GM18909 (cell line): ENCODE measurements at regions not wholly inside any gene's neighbourhood (a gene's known extent, or its start where the extent isn't known, plus 50 kb on each side); places are given as distances from the start of the nearest gene placed in this dataset.

Experiments used
- ATAC-seq: cut with Tn5 transposase; IDR thresholded peaks from one replicate; pipeline ENCODE4 v1.9.1; 2021; ENCODE audit warnings: mild to moderate bottlenecking; ENCODE audit not compliant: unreplicated experiment, poor library complexity

GRCh38 chr2:23293063-23293462 is 91.9 kb upstream of the KLHL29 start:
- no peak for ATAC-seq

GRCh38 chr2:23293731-23294130 is 91.2 kb upstream of the KLHL29 start:
- no peak for ATAC-seq

GRCh38 chr2:23294238-23294637 is 90.7 kb upstream of the KLHL29 start:
- ATAC-seq: no peak

DNA sequence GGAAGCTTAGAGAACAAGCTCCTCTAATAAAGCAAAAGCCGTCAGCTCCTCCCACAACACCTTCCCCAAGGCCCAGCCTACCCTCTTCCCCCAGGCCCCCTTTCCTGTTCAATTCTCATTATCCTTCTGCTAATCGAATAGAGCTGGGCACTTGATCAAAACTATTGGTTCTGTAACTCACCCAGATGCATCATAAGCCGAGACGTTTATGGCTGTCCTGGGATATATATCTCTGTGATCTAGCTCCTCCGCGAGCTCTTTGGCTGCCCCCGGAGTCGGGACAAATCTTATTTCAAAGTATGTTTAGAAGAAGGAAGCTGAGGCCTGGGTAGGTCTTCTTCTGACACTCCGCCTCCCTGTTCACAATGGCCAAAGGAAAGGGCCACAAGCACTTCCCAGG is 88.3 kb upstream of the KLHL29 start:
- ATAC-seq: no peak

GRCh38 chr2:23297112-23297511 is 87.9 kb upstream of the KLHL29 start:
- no peak for ATAC-seq

GRCh38 chr2:23298551-23298950 is 86.4 kb upstream of the KLHL29 start:
- ATAC-seq: no peak

DNA sequence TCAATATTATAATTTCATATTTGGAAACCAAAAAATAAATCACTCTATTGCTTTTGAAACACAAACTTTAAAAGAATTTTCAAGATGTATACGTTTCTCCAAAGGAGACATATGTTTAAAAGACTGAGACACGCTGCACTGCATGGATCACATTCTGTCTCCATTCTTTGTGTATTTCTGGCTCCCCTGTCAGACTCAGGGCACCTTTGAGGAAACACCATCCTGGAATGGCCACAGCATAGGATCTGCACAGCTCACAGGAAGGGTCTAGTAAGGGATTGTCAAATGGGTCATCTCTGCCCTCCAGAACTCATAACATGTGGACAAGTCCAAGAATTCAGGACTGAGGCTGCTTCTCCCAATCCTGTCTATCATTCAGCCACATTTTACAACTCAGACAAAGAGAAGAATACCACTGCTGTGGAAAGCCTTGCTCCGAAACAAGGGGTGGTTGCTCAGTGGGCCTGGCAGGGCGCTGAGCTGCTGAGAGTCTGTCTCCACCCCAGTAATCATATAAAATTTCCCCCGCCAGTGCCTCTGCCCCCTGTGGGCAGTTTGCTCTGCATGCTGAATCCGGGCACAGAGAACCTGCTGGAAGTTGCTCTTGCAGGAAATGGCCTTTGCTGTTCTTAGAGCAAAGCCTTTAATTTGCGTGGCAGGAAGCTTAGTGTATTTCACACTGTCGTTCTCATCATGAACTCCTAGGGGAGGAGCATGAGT is 85.3 kb upstream of the KLHL29 start:
- ATAC-seq: no peak

DNA sequence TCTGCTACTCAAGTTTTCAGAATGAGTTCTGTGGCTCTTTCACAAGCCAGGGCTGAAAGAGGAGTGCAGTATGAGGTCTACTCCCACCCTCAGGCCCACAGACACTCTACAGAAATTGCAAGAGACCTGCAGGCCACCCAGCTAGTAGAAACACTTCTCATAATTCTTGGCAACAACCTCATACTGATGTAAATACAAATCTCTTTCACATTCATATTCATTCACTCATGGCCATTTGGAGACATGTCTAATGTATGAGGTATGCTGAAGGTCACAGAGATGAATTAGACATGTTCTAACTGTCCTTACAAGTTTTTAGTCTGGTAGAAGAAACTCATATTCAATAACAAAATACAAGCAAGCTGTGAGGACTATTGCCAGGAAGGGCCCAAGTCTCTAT is 83.8 kb upstream of the KLHL29 start:
- ATAC-seq: no peak

DNA sequence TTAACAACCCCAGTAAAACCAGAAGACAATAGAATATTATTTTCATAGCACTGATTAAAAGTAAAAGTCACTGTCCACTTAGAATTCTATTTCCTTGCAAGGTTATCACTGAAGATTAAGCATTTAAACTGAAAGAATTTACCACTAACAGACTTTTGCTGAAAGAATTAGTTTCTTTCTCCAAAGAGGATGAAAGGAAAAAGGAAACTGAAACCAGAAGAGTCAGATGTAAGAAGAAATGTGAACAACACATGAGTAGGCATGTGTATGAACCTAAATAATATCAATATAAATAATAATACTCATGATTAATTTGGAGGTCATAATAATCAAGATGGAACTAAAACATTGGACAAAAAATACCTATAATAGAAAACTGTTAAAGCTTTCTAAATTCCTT is 82.4 kb upstream of the KLHL29 start:
- ATAC-seq: no peak

DNA sequence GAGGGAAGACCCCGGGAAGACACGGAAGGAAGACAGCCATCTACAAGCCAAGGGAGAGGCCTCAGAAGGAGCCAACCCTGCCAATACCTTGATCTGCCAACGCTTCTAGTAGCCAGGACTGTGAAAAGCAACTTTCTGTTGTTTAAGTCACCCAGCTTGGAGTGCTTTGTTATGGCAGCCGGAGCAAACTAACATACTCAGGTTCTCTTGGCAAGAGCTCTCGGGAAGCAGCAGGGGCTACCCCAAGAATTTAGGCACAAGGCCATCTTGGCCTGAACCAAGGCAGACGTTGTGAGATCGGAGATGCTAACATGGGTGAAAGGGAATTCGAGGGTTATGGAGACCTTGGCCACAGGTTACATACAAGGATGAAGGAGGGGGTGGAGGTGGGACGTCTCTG is 78.6 kb upstream of the KLHL29 start:
- ATAC-seq: no peak

- no peak for ATAC-seq
Observed at GRCh38 chr2:23311186-23311585, 73.8 kb upstream of the KLHL29 start.

- ATAC-seq: peak; percentile 87
Observed at GRCh38 chr2:23312996-23313606, 71.9 kb upstream of the KLHL29 start.

GRCh38 chr2:23314687-23315086 is 70.3 kb upstream of the KLHL29 start:
- no peak for ATAC-seq

- ATAC-seq: no peak
Observed at GRCh38 chr2:23320058-23320457, 64.9 kb upstream of the KLHL29 start.

- no peak for ATAC-seq
Observed at GRCh38 chr2:23321751-23322150, 63.2 kb upstream of the KLHL29 start.

DNA sequence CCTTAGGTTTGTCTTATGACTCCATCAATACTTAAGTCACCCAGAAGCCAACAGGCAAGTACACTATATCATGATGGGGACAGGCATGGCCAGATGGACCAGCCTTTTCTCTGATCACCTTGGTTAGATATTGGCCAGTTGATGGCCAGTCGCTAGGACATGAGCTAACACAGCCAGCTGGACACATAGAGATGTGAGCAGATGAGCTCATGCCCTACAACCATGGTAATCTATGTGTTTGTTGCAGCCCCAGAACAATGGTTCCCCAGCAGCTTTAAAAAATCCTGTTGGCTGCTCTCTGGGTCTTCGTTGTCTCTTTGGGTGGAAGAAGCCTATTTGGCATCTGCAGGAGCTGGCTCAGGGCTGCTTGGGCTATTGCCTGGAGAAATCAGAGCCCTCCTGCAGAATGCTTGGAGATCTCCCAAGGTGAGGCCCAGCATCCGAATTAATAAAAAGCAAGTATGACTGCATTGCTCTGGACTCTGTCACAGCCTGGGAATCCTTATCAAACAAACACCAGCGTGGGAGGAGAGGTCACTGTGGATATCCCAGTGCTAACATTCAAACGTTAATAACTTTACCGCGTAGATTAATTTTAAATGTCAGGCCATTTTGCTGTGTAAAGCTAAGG is 62.3 kb upstream of the KLHL29 start:
- ATAC-seq: no peak

GRCh38 chr2:23323198-23323916 is 61.6 kb upstream of the KLHL29 start:
- ATAC-seq: no peak

DNA sequence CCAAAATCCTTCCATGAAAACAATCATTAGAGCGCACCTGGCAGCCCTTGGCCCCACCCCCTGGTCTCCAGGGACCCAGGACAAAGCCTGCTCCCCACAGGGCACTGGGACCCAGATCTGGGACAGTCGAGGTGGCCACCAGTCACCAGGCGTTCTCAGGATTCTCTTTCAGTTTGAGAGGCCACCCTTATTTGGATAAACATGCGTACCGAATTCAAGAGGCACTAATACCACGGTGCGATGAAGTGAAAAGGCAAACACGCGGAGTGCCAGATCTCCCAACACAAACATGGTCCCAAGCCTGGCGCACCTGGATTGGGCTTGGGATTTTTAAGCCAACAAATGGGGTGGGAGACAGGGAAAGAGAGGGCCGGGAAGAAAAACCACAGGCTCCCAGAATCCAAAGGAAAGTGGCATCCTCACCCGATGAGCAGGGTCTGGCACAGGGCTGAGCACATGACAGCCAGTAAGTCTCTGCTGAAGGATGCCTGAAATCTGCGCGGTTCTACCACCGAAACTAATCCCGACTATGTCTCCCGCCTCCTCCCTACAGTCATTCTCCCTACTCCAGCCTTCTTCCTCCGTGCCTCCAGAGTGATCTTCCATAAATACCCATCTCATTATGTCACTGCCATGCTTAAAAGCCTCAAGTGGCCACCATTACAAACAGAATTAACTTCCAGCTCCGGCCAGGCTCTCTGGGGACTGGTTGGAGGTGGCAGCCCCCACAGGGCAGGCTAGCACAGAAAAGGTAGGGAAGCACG is 60.9 kb upstream of the KLHL29 start:
- no peak for ATAC-seq

DNA sequence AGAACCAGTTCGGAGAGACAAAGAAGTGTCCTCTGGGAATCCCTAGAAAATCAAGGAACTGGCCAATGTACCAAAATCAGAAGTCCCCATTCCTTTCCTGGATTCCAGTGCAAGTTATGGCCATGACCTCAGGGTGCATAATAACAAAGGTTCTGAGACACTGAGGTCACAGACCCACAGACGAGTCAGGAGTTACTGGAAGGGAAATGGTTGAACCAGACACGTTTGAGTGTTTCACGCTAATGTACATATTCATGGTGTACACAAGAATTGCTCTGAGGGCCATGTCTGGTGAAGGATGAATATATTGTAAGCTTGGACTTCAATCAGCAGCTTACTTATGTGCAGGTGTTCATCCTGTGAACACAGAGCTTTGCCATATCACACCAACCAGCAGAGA is 58.6 kb upstream of the KLHL29 start:
- no peak for ATAC-seq

DNA sequence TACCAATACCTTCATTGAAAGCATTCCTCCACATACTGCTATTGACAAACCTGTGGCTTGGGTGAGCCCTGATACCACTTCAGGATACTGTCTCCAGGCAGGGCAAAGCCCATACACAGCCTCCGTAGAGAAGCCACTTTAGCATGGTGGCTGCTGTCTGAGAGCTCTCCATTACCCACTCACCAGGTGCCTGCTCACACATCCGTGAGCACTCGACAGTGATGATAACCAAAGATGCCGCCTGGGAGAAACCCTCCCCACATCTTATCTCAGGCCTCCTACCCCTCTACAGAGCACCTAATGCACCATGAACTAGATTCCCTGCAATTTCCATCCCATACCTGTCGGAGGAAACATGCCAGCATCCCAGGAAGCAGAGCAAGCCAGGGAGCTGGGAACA is 57.6 kb upstream of the KLHL29 start:
- ATAC-seq: no peak
